Transverse colon (tissue), 3 donors: ENCODE measurements at regions not wholly inside any gene's neighbourhood (a gene's known extent, or its start where the extent isn't known, plus 50 kb on each side); places are given as distances from the start of the nearest gene placed in this dataset.

Experiments
- CTCF ChIP-seq, 5 experiments: fragments of 200-600 bp in 3 of 5; fragments of 450-650 bp in 2 of 5; sonication (generic) in 3 of 5; IDR thresholded peaks; 1 replicate in 2 of 5; 2 replicates in 3 of 5; pipeline ENCODE4 v1.5.1; 2016 to 2017; ENCODE audit warnings: antibody characterized with exemption in 5 of 5, inconsistent platforms in 3 of 5, mild to moderate bottlenecking in 2 of 5, moderate library complexity in 1 of 5
- EP300 ChIP-seq: sonication (generic); formaldehyde crosslinking; IDR thresholded peaks from one replicate; pipeline ENCODE4 v1.6.1; 2017; ENCODE audit warnings: antibody characterized with exemption, low read depth
- POLR2A ChIP-seq: fragments of 450-650 bp; IDR thresholded peaks from one replicate; pipeline ENCODE4 v1.6.1; 2016; ENCODE audit warnings: antibody characterized with exemption, mild to moderate bottlenecking, moderate library complexity

- TF ChIP-seq CTCF (IDR thresholded peaks at IDR 0.05) (no peak), POLR2A (no peak), EP300 (no peak)
Observed at GRCh38 chr12:127457726-127458125, 809.2 kb upstream of the TMEM132C start.
